22Rv1 (cell line): ENCODE measurements at regions not wholly inside any gene's neighbourhood (a gene's known extent, or its start where the extent isn't known, plus 50 kb on each side); places are given as distances from the start of the nearest gene placed in this dataset.

Experiments used
- H3K27ac ChIP-seq: fragments of 450-650 bp; 2 replicates; pipeline ENCODE4 v1.5.1; 2017
- CTCF ChIP-seq: fragments of 450-650 bp; IDR thresholded peaks from 2 replicates; pipeline ENCODE4 v1.5.1; 2017; ENCODE audit warnings: mild to moderate bottlenecking
- ZFX ChIP-seq: fragments of 450-650 bp; IDR thresholded peaks from 2 replicates; pipeline ENCODE4 v1.6.1; 2017; ENCODE audit warnings: antibody characterized with exemption, borderline replicate concordance

GRCh38 chr5:124924729-124925128, 178.3 kb upstream of the ZNF608 start:
- no peak for TF ChIP-seq ZFX
- TF ChIP-seq CTCF, result no peak

GRCh38 chr5:124927735-124928134, 181.3 kb upstream of the ZNF608 start:
- TF ChIP-seq CTCF, result no peak
- no peak for TF ChIP-seq ZFX
- no peak overlapping the region for H3K27ac ChIP-seq

More at GRCh38 chr5:124924729-124925128, 178.3 kb upstream of the ZNF608 start:
- no peak overlapping the region for H3K27ac ChIP-seq

- no peak for TF ChIP-seq CTCF
- H3K27ac ChIP-seq, result no peak overlapping the region
Measured at GRCh38 chr5:124929000-124929399, 182.6 kb upstream of the ZNF608 start.

- no peak for TF ChIP-seq ZFX
- no peak for TF ChIP-seq CTCF
- no peak overlapping the region for H3K27ac ChIP-seq
Measured at GRCh38 chr5:124932791-124933600, 186.6 kb upstream of the ZNF608 start.

- TF ChIP-seq ZFX (no peak), CTCF (no peak)
- H3K27ac ChIP-seq, result no peak overlapping the region
Measured at GRCh38 chr5:124935065-124935464, 188.6 kb upstream of the ZNF608 start.

- no peak overlapping the region for H3K27ac ChIP-seq
Measured at GRCh38 chr5:124936626-124936933, 190.1 kb upstream of the ZNF608 start.

More at GRCh38 chr5:124936626-124936933, 190.1 kb upstream of the ZNF608 start:
- no peak for TF ChIP-seq CTCF
- TF ChIP-seq ZFX, result no peak
